HG03558 (cell line): ENCODE measurements at regions not wholly inside any gene's neighbourhood (a gene's known extent, or its start where the extent isn't known, plus 50 kb on each side); places are given as distances from the start of the nearest gene placed in this dataset.

Experiments
- ATAC-seq: cut with Tn5 transposase; IDR thresholded peaks from one replicate; pipeline ENCODE4 v1.9.1; 2021; ENCODE audit warnings: moderate number of reproducible peaks; ENCODE audit not compliant: unreplicated experiment; ENCODE audit errors: extremely low read depth

- ATAC-seq: no peak
Observed at GRCh38 chr15:97350813-97351212, 609.7 kb upstream of the ARRDC4 start.

DNA sequence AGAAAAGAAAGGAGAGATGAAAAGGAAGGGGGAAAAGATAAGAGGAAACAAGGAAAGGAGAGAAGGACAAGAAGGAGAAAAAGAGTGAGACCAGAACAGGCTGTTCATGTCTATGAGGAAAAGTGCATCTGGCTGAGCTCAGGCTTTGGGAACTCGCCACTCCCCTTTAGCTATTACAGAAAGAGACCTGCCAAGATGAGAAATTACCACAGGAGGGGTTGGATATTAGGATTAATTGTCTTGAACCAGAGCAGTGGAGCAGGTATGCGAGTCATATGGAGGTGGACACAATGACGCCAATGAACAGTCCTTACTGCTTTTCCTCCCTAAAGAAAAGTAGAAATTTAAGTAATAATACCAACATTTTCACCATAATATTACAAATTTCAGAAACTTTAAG lies 577.0 kb upstream of the ARRDC4 start:
- no peak for ATAC-seq

- no peak for ATAC-seq
Observed at GRCh38 chr15:97386940-97387339, 573.6 kb upstream of the ARRDC4 start.

DNA sequence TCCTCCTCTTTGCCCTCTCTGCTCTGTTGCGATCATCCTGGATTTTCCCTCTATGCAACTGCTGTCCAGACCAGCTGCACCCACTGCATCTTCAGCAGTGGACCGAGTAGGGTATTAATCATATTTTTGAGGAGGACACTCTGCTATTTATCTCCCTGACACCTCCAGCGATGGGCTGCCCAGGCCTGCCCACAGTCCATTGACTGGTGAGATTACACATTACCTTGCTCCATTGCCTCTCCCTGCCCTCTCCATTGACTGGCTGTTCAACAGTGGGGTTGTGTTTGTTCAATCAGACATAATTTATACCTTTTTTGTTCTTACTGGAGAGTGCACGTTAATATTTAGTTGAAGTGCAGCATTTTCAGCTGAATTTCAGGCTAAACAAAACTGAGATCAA lies 559.3 kb upstream of the ARRDC4 start:
- ATAC-seq: no peak

DNA sequence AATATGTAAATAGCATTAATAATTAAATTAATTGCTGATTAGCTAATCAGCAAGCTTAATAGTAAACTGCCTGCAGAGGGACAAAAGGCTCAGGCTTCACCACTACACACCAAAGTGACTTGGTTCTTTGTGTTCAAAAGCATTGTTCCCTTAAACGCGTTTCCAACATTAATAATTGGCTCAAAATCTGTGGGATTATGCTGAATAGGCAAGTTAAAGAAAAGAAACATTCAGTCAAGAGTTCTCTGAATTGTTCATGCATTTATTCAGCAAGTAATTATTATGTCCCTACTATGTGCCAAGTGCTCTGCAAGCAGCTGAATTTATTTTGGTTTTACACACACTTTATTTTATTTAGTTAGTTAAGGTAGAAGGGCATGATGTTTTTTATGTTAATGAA lies 558.5 kb upstream of the ARRDC4 start:
- no peak for ATAC-seq

GRCh38 chr15:97406841-97407240 lies 553.7 kb upstream of the ARRDC4 start:
- ATAC-seq: no peak

DNA sequence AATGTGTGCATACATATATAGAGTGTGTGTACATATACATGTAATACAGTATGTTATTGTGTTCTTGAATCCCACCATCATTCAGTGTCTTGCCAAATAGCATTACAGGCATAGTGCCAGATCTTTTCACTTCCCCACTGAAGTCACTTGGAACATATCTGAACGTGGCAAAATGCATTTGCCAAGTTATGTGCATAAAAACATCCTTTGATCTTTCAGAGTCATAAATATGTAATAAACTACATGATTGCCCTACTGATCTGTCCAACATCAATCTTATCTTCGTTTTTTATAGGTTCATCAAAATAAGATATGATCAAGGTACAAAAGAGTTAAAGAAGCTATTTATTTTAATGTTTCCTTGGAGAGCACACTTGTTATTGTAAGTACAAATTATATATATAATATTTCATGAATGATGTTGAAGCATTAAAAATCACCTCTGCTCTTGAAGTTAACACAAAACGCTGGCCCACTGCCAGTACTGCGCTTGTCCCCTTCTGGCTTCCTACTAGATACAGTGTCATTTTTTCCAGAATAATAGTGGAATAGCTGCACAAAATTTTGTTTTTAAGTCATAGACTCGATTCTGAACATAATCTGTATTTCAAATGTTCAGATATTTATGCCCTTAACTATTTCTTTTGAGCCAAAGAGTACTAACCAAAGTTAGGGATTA lies 549.5 kb upstream of the ARRDC4 start:
- no peak for ATAC-seq

DNA sequence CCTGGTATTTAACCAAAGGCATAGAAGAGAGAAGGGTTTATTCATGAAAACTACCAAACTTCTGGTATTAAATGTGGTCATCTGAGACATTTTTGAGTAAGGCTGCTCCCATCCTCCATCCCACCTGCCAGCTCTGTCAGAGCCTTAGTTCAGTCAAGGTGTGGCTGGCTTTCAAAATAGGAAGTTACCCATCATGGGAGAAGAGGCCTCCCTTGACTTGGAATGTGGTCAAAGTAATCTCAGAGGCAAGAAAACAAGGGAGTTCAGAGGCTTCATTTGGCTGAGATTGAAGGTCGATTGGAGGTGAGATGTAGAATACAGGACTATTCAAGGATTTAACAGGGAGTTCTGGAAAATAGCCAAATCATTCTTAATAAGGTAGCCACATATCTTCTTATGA lies 540.4 kb upstream of the ARRDC4 start:
- no peak for ATAC-seq

GRCh38 chr15:97425596-97425995 lies 534.9 kb upstream of the ARRDC4 start:
- ATAC-seq: no peak

DNA sequence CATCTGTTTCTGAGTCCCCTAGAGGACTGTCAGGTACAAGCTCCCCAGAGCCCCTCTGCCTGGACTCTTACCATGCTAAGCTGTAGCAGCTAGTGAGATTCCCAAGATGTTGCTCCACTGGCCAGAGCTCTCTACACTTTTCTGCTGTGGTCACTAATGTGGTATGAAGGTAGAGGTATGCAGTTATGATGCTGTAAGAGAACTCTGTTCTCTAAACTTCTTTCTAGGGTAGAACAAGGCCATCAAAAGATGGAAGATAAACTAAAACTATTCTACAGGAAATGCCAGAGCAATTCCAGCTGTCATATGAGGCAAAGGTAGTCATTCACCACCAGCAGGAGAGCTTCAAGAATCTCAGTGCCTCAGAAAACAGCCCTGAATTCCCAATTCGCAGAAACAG lies 517.4 kb upstream of the ARRDC4 start:
- ATAC-seq: no peak

DNA sequence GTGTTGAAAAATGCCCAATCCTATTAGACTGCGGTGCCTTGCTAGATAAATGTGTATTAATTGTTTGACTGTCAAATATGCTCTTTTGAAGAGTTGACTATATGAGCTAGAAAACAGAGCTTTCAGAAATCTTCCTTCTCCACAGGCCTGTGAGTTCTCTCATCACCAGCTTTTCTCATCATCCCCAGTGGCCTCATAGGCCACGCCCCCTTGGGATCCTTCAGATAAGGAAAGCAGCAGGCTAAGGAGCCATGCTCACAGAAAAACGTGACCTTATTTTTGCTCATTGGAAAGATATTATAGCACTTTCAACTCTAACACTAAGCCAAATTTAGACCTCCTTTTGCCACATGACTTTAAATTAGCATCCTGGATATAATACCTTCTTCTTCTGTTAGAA lies 514.4 kb upstream of the ARRDC4 start:
- ATAC-seq: no peak

DNA sequence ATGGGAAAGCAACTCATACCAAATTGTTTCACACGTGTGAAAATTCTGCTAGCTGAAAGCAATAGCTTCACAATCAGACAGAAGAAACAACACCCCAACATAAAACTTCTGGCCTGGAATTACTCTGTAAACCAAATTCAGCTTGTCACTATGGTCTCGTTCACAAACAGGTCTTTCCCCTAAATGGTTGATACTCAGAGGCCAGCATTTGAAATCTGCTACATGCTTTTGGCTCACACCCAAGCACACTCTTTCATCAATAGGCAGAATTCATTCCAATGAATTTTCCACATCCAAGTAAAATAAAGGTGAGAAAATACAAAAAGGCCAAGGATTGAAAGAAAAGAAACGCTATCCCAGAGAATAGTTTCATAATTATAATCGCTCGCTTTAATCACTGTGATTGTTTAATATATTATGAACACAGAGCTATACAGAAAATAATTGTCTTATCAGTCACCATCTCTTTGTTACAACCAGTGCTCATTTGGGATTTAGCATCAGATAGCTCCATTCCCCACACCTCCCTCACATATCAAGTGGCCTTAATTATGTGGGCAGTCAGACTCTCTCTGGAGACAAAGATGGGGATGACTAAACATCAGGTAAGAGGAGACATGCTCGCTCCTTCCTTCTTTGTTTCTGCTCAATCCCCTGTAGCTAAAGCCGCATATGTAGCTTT lies 503.8 kb upstream of the ARRDC4 start:
- ATAC-seq: no peak

DNA sequence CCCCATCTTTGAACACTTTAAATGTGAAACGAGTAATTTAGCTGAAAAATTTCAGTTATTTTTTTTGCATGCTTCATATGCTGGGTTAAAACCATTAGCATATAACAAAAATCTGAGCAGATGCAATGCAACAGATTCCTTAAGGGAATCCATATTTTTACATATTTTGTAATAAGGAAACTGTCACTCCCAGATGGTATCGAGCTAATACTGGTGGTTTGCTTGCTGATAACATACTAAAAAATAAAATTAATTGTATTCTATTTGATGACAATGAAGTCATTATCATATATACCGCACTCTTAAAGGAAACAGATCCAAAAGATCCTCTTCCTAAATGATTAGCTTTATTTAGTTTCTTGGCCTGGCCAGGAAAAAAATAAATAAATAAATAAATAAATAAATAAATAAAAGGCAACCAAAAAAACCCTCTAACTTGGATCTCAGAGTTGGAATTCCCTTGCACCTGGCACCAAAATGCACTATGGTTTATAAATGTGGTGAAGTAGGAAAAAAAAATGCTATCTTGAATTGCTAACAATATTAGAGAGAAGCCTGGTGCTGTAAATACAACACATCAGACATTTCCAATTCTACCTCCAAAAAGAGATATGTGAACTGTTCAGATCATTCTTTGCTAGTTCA lies 503.2 kb upstream of the ARRDC4 start:
- ATAC-seq: no peak

GRCh38 chr15:97459771-97460170 lies 500.7 kb upstream of the ARRDC4 start:
- ATAC-seq: no peak

DNA sequence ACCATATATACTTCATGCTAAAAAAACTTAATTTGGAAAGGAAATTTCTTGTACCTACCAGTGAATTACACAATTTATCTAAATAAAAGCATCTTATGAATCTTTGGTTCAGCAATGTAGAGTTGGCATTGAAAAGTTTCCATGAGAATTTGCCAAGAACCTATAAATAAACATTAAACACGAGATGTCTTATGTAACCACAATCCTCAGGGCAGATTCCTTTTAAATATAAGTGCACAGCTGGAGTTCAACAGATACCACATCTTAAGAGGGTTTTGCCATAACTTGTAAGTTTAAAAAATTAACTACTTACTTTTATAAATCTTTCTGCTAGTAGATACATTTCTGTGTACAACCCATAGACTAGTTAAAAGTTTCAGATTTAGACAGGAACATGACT lies 499.3 kb upstream of the ARRDC4 start:
- ATAC-seq: no peak

DNA sequence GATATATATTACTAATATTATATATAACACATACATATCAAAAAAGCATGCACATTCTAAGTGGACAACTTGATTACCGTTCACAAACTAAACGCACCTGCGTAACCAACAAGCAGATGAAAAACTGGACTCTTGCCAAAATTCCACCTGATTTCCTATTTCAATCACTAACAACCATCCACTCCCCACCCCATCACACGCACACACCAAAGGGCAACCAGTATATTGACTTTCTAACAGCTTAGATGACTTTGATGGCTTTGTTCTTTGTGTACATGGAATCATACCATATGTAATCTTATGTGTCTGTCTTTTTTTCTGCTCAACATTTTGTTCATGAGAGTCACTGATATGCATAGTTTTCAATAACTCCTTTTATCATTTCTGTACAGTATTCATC lies 496.8 kb upstream of the ARRDC4 start:
- no peak for ATAC-seq

- no peak for ATAC-seq
Observed at GRCh38 chr15:97470417-97470816, 490.1 kb upstream of the ARRDC4 start.

- ATAC-seq: no peak
Observed at GRCh38 chr15:97473627-97474026, 486.9 kb upstream of the ARRDC4 start.

DNA sequence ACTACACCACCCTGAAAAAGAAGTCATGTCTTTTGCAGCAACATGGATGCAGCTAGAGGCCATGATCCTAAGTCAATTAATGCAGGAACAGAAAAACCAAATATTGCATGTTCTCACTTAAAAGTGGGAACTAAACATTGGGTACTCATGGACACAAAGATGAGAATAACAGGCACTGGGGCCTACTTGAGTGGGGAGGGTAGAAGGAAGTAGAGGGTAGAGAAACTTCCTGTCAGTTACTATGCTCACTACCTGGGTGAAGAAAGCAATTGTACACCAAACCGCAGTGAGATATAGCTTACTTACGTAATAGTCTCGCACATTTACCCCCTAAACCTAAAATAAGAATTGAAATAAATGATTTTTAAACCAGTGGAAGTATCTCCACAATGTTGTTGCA lies 480.5 kb upstream of the ARRDC4 start:
- ATAC-seq: no peak

- ATAC-seq: no peak
Observed at GRCh38 chr15:97482521-97482920, 478.0 kb upstream of the ARRDC4 start.

GRCh38 chr15:97483232-97483631 lies 477.3 kb upstream of the ARRDC4 start:
- no peak for ATAC-seq

DNA sequence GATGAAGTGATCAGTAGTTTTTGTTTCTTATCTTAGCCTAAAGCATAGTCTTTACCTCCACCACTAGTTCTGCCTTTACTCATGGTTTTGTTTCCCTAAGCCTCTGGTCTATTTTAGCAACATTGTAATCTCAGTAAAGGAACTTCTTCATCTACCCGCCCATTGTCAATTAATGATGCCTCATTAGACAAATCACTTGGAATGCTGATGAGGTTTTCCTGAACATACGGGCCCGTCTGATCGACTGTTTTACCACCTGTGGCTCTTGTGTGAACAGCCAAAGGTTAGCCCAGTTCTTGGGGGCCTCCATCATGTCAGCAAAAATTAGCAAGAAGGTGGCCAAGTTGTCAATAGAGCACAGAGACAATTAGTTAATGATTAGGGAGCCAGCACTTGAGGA lies 470.1 kb upstream of the ARRDC4 start:
- ATAC-seq: no peak
